Liver (tissue), 8 donors: ENCODE measurements at regions not wholly inside any gene's neighbourhood (a gene's known extent, or its start where the extent isn't known, plus 50 kb on each side); places are given as distances from the start of the nearest gene placed in this dataset.

Experiments
- DNase-seq: peaks from one replicate; pipeline ENCODE4 v3.0.0-alpha.2; 2017; ENCODE audit warnings: low spot score
- H3K27ac ChIP-seq, 2 donors: one replicate each; pipeline ENCODE4 v1.7.0; 2013; ENCODE audit warnings: inconsistent platforms in 2 of 2, low read length in 2 of 2, control low read depth in 1 of 2, low read depth in 1 of 2, mild to moderate bottlenecking in 1 of 2
- H3K27me3 ChIP-seq, 4 donors: one replicate each; pipeline versions ENCODE4 v1.6.1 to v1.7.0; 2013; ENCODE audit warnings: low read length in 3 of 4, inconsistent platforms in 1 of 4, mild to moderate bottlenecking in 1 of 4, moderate library complexity in 1 of 4; ENCODE audit not compliant: control insufficient read depth in 4 of 4, insufficient read depth in 4 of 4
- H3K36me3 ChIP-seq, 4 donors: one replicate each; pipeline versions ENCODE4 v1.6.1 to v1.7.0; 2013; ENCODE audit warnings: low read length in 3 of 4, mild to moderate bottlenecking in 3 of 4, low read depth in 1 of 4, moderate library complexity in 1 of 4; ENCODE audit not compliant: control insufficient read depth in 4 of 4, insufficient read depth in 3 of 4
- H3K4me1 ChIP-seq, 4 donors: one replicate each; pipeline versions ENCODE4 v1.6.1 to v1.7.0; 2013; ENCODE audit warnings: low read length in 3 of 4, mild to moderate bottlenecking in 3 of 4, moderate library complexity in 1 of 4; ENCODE audit not compliant: control insufficient read depth in 4 of 4, insufficient read depth in 4 of 4
- H3K4me3 ChIP-seq, 3 donors: one replicate each; pipeline versions ENCODE4 v1.6.1 to v1.7.0; 2013; ENCODE audit warnings: low read length in 3 of 3, control low read depth in 1 of 3, low read depth in 1 of 3, mild to moderate bottlenecking in 1 of 3
- H3K9ac ChIP-seq, 2 donors: one replicate each; pipeline ENCODE4 v1.7.0; 2013; ENCODE audit warnings: low read length in 2 of 2, mild to moderate bottlenecking in 2 of 2, moderate library complexity in 2 of 2, control low read depth in 1 of 2, low read depth in 1 of 2
- H3K9me3 ChIP-seq, 4 donors: one replicate each; pipeline versions ENCODE4 v1.6.1 to v1.7.0; 2013; ENCODE audit warnings: low read length in 3 of 4; ENCODE audit not compliant: control insufficient read depth in 4 of 4
- ATF3 ChIP-seq: IDR thresholded peaks from 2 replicates; pipeline ENCODE4 v1.6.1; 2016; ENCODE audit warnings: antibody characterized with exemption
- CTCF ChIP-seq: fragments of 150-350 bp; IDR thresholded peaks from 2 replicates; pipeline ENCODE4 v1.5.1; 2017; ENCODE audit warnings: improper control_type of control experiment, low read depth, low read length; ENCODE audit not compliant: missing input control
- EGR1 ChIP-seq, 2 donors: IDR thresholded peaks; 2 replicates each; pipeline ENCODE4 v1.6.1; 2016 to 2018; ENCODE audit warnings: antibody characterized with exemption in 2 of 2, low read depth in 2 of 2
- FOXA1 ChIP-seq: IDR thresholded peaks from 2 replicates; pipeline ENCODE4 v1.6.1; 2016; ENCODE audit warnings: antibody characterized with exemption
- FOXA2 ChIP-seq: IDR thresholded peaks from 2 replicates; pipeline ENCODE4 v1.6.1; 2016; ENCODE audit warnings: antibody characterized with exemption
- GABPA ChIP-seq, 2 donors: IDR thresholded peaks in 1 of 2; conservative IDR thresholded peaks in 1 of 2; 2 replicates each; pipeline ENCODE4 v1.6.1; 2016; ENCODE audit warnings: antibody characterized with exemption in 2 of 2, mild to moderate bottlenecking in 1 of 2, moderate library complexity in 1 of 2
- HNF4G ChIP-seq: IDR thresholded peaks from 2 replicates; pipeline ENCODE4 v1.6.1; 2016; ENCODE audit warnings: antibody characterized with exemption
- JUND ChIP-seq, 2 donors: IDR thresholded peaks; 2 replicates each; pipeline ENCODE4 v1.6.1; 2016; ENCODE audit warnings: antibody characterized with exemption in 2 of 2
- MAX ChIP-seq: IDR thresholded peaks from 2 replicates; pipeline ENCODE4 v1.6.1; 2016; ENCODE audit warnings: antibody characterized with exemption
- NR2F2 ChIP-seq: IDR thresholded peaks from 2 replicates; pipeline ENCODE4 v1.6.1; 2016; ENCODE audit warnings: antibody characterized with exemption
- RAD21 ChIP-seq, 2 donors: IDR thresholded peaks; 2 replicates each; pipeline ENCODE4 v1.6.1; 2016; ENCODE audit warnings: antibody characterized with exemption in 2 of 2, mild to moderate bottlenecking in 2 of 2
- REST ChIP-seq: IDR thresholded peaks from 2 replicates; pipeline ENCODE4 v1.6.1; 2016; ENCODE audit warnings: antibody characterized with exemption, mild to moderate bottlenecking
- RXRA ChIP-seq, 2 donors: IDR thresholded peaks; 2 replicates each; pipeline ENCODE4 v1.6.1; 2017 to 2018; ENCODE audit warnings: antibody characterized with exemption in 2 of 2, mild to moderate bottlenecking in 1 of 2
- SP1 ChIP-seq: IDR thresholded peaks from 2 replicates; pipeline ENCODE4 v1.6.1; 2018; ENCODE audit warnings: antibody characterized with exemption, mild to moderate bottlenecking
- TAF1 ChIP-seq: conservative IDR thresholded peaks from 2 replicates; pipeline ENCODE4 v1.6.1; 2016; ENCODE audit warnings: antibody characterized with exemption, mild to moderate bottlenecking
- YY1 ChIP-seq: IDR thresholded peaks from 2 replicates; pipeline ENCODE4 v1.6.1; 2016; ENCODE audit warnings: antibody characterized with exemption, mild to moderate bottlenecking
- ZBTB33 ChIP-seq: IDR thresholded peaks from 2 replicates; pipeline ENCODE4 v1.6.1; 2016; ENCODE audit warnings: antibody characterized with exemption
- WGBS: extraction: QIAGEN DNeasy Blood & Tissue Kit; methylation state at CpG from one replicate; pipeline ENCODE4 v1.1.7; 2013; 5-methylcytosine and 5-hydroxymethylcytosine counted together
- donor health status: healthy.
- donor health status: healthy.
- donor health status: healthy.
- donor health status: healthy.
- donor health status: healthy.

- no peaks in the 10 kb centered on the region for H3K36me3 ChIP-seq
- DNase-seq = no peak
- no peak overlapping the region for H3K4me3 ChIP-seq
- H3K27me3 ChIP-seq = no peaks in the 10 kb centered on the region
- H3K9ac ChIP-seq = no peak overlapping the region
- H3K4me1 ChIP-seq = no peaks in the 10 kb centered on the region
- H3K27ac ChIP-seq = no peak overlapping the region
- no peaks in the 10 kb centered on the region for H3K9me3 ChIP-seq
- 56% methylated on average over 2 of the region's 2 CpGs for WGBS
- TF ChIP-seq ATF3 (no peak), EGR1 (IDR thresholded peaks at IDR 0.05; ENCODE audit: low read depth in 2 of 2) (no peak), NR2F2 (no peak), RAD21 (IDR thresholded peaks at IDR 0.05) (no peak), HNF4G (no peak), FOXA2 (no peak), CTCF (no peak), SP1 (no peak)
Observed at GRCh38 chr4:31021008-31021407, 300.8 kb downstream of the PCDH7 start.

- H3K36me3 ChIP-seq = no peaks in the 10 kb centered on the region
- no peak for TF ChIP-seq RAD21 (IDR thresholded peaks at IDR 0.05)
- TF ChIP-seq MAX = no peak
- no peak for TF ChIP-seq ATF3
- TF ChIP-seq JUND (IDR thresholded peaks at IDR 0.05) = no peak
- no peak for TF ChIP-seq NR2F2
- TF ChIP-seq RXRA (IDR thresholded peaks at IDR 0.05) = no peak
- no peaks in the 10 kb centered on the region for H3K27me3 ChIP-seq
- no peak for DNase-seq
- H3K9me3 ChIP-seq = no peaks in the 10 kb centered on the region
- H3K4me3 ChIP-seq = no peak overlapping the region
- H3K4me1 ChIP-seq = no peaks in the 10 kb centered on the region
- 77% methylated on average over 5 of the region's 5 CpGs for WGBS
- no peak overlapping the region for H3K27ac ChIP-seq
- no peak overlapping the region for H3K9ac ChIP-seq
Observed at GRCh38 chr4:31022702-31023101, 302.5 kb downstream of the PCDH7 start.

- Histone ChIP-seq H3K27me3 (no peaks in the 10 kb centered on the region), H3K9ac (no peak overlapping the region), H3K9me3 (no peaks in the 10 kb centered on the region), H3K36me3 (no peaks in the 10 kb centered on the region), H3K27ac (no peak overlapping the region), H3K4me3 (no peak overlapping the region), H3K4me1 (no peaks in the 10 kb centered on the region)
- no peak for DNase-seq
- 60% methylated on average over 2 of the region's 2 CpGs for WGBS
- TF ChIP-seq YY1 = no peak
- TF ChIP-seq SP1 = no peak
- TF ChIP-seq EGR1 (IDR thresholded peaks at IDR 0.05; ENCODE audit: low read depth in 2 of 2) = no peak
- TF ChIP-seq ATF3 = no peak
- no peak for TF ChIP-seq ZBTB33
- TF ChIP-seq FOXA2 = no peak
- TF ChIP-seq RAD21 (IDR thresholded peaks at IDR 0.05) = no peak
- no peak for TF ChIP-seq FOXA1
- TF ChIP-seq RXRA (IDR thresholded peaks at IDR 0.05) = no peak
- no peak for TF ChIP-seq NR2F2
- TF ChIP-seq HNF4G = no peak
- no peak for TF ChIP-seq REST
- no peak for TF ChIP-seq JUND (IDR thresholded peaks at IDR 0.05)
- TF ChIP-seq GABPA (IDR thresholded peaks at IDR 0.05 in 1 of 2, conservative IDR thresholded peaks at IDR 0.05 in 1 of 2) = no peak
- no peak for TF ChIP-seq CTCF
- no peak for TF ChIP-seq TAF1
Observed at GRCh38 chr4:31023109-31023508, 302.9 kb downstream of the PCDH7 start.
